ENCODE measurements at regions not wholly inside any gene's neighbourhood (a gene's known extent, or its start where the extent isn't known, plus 50 kb on each side); places are given as distances from the start of the nearest gene placed in this dataset.

- H2AFZ ChIP-seq (ENCODE audit: low read length): peak overlapping the region; percentile 58
- H4K91ac ChIP-seq (ENCODE audit: low read depth, low read length, poor library complexity): no peak overlapping the region
- peaks cover 0 to 2% (median 0%) of the 10 kb centered on the region in 3 experiments for H3K27me3 ChIP-seq (ENCODE audit: control insufficient read depth in 3 of 3, insufficient read depth in 3 of 3, low read depth in 1 of 3, low read length in 3 of 3)
- no peak overlapping the region for H4K8ac ChIP-seq (ENCODE audit: low read depth, low read length)
- H2BK5ac ChIP-seq (ENCODE audit: low read length): no peak overlapping the region
- H2AK5ac ChIP-seq (ENCODE audit: low read depth, low read length): no peak overlapping the region
- no peak overlapping the region for H3K9ac ChIP-seq (ENCODE audit: low read depth, low read length, poor library complexity)
- no peak overlapping the region for H3K23ac ChIP-seq (ENCODE audit: low read depth, low read length, poor library complexity)
- H2BK120ac ChIP-seq (ENCODE audit: low read depth, low read length): no peak overlapping the region
- no peak overlapping the region for H3K4me2 ChIP-seq (ENCODE audit: insufficient read depth, low read length, poor library complexity, severe bottlenecking)
- H3K4me1 ChIP-seq (ENCODE audit: control insufficient read depth in 2 of 2, insufficient read depth in 1 of 2, low read depth in 1 of 2, low read length in 2 of 2): peaks cover 0 to 5% of the 10 kb centered on the region in 2 donors
- no peak overlapping the region for H3K18ac ChIP-seq (ENCODE audit: low read length)
- no peak for DNase-seq (ENCODE audit: low spot score)
- no peaks in the 10 kb centered on the region for H3K79me1 ChIP-seq (ENCODE audit: low read depth, low read length)
- no peaks in the 10 kb centered on the region for H3K36me3 ChIP-seq (replicated peaks in 1 of 2; ENCODE audit: control insufficient read depth in 2 of 2, insufficient read depth in 2 of 2, low read length in 2 of 2)
- WGBS, 2 donors (ENCODE audit: extremely low coverage in 2 of 2, insufficient read length in 2 of 2, insufficient replicate concordance in 1 of 2): no CpG with 5 or more reads among the region's 9 CpGs
- no peak overlapping the region for H2BK12ac ChIP-seq (ENCODE audit: low read length)
- no peak overlapping the region for H3K27ac ChIP-seq (replicated peaks; ENCODE audit: low read length)
- no peak overlapping the region for H3K4me3 ChIP-seq (ENCODE audit: low read length in 2 of 2)
- no peak overlapping the region for H3K4ac ChIP-seq (ENCODE audit: low read length)
- no peak overlapping the region for H2BK15ac ChIP-seq (ENCODE audit: low read length)
- peaks cover 4 to 6% of the 10 kb centered on the region in 2 donors for H3K9me3 ChIP-seq (replicated peaks in 1 of 2; ENCODE audit: control insufficient read depth in 2 of 2, insufficient read depth in 1 of 2, low read depth in 1 of 2, low read length in 2 of 2)
- H3K14ac ChIP-seq (ENCODE audit: low read length): peak overlapping the region; percentile 57
Measured at GRCh38 chr13:40102854-40103253, 447.4 kb downstream of the COG6 start.

DNA sequence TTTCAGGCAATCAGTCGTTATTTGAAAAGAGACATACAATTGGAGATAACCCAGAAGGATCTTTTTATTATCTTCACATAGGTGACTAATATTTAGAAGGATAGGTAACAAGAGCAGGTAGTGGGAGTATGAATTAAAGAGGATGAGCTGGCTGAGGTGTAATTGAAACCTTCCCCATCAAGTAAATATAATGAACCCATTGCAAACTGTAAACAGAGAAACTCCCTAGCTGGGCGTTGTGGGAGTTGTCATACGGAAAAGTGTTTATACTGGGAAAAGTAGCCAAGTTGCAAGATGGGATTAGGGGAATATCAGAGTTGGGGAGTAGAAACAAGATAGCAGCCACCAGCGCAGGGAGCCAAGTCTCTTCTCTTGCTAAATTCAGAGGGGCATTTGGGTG, 448.4 kb downstream of the COG6 start:
- Histone ChIP-seq H2AK5ac (ENCODE audit: low read depth, low read length) (no peak overlapping the region), H2BK120ac (ENCODE audit: low read depth, low read length) (no peak overlapping the region), H3K14ac (ENCODE audit: low read length) (no peak overlapping the region), H3K9ac (ENCODE audit: low read depth, low read length, poor library complexity) (no peak overlapping the region), H3K23ac (ENCODE audit: low read depth, low read length, poor library complexity) (no peak overlapping the region), H3K4me1 (ENCODE audit: control insufficient read depth in 2 of 2, insufficient read depth in 1 of 2, low read depth in 1 of 2, low read length in 2 of 2) (peaks cover 0 to 6% of the 10 kb centered on the region in 2 donors), H2BK15ac (ENCODE audit: low read length) (no peak overlapping the region), H3K27ac (replicated peaks; ENCODE audit: low read length) (no peak overlapping the region), H3K9me3 (replicated peaks in 1 of 2; ENCODE audit: control insufficient read depth in 2 of 2, insufficient read depth in 1 of 2, low read depth in 1 of 2, low read length in 2 of 2) (peaks cover 4 to 6% of the 10 kb centered on the region in 2 donors), H2BK12ac (ENCODE audit: low read length) (no peak overlapping the region), H3K4me2 (ENCODE audit: insufficient read depth, low read length, poor library complexity, severe bottlenecking) (no peak overlapping the region), H3K4ac (ENCODE audit: low read length) (no peak overlapping the region), H3K18ac (ENCODE audit: low read length) (no peak overlapping the region), H3K27me3 (ENCODE audit: control insufficient read depth in 3 of 3, insufficient read depth in 3 of 3, low read depth in 1 of 3, low read length in 3 of 3) (peaks cover 0 to 2% (median 0%) of the 10 kb centered on the region in 3 experiments), H4K91ac (ENCODE audit: low read depth, low read length, poor library complexity) (no peak overlapping the region), H2BK5ac (ENCODE audit: low read length) (no peak overlapping the region), H3K36me3 (replicated peaks in 1 of 2; ENCODE audit: control insufficient read depth in 2 of 2, insufficient read depth in 2 of 2, low read length in 2 of 2) (no peaks in the 10 kb centered on the region), H2AFZ (ENCODE audit: low read length) (no peak overlapping the region), H3K79me1 (ENCODE audit: low read depth, low read length) (no peaks in the 10 kb centered on the region), H3K4me3 (ENCODE audit: low read length in 2 of 2) (no peak overlapping the region), H4K8ac (ENCODE audit: low read depth, low read length) (no peak overlapping the region)
- WGBS, 2 donors (ENCODE audit: extremely low coverage in 2 of 2, insufficient read length in 2 of 2, insufficient replicate concordance in 1 of 2): no CpG with 5 or more reads among the region's 4 CpGs
- DNase-seq (ENCODE audit: low spot score): no peak

GRCh38 chr13:40105231-40105630, 449.8 kb downstream of the COG6 start:
- no peak for DNase-seq (ENCODE audit: low spot score)
- Histone ChIP-seq H3K4me1 (ENCODE audit: control insufficient read depth in 2 of 2, insufficient read depth in 1 of 2, low read depth in 1 of 2, low read length in 2 of 2) (peaks cover 0 to 6% of the 10 kb centered on the region in 2 donors), H2BK15ac (ENCODE audit: low read length) (no peak overlapping the region), H4K8ac (ENCODE audit: low read depth, low read length) (no peak overlapping the region), H3K14ac (ENCODE audit: low read length) (no peak overlapping the region), H3K4me2 (ENCODE audit: insufficient read depth, low read length, poor library complexity, severe bottlenecking) (no peak overlapping the region), H3K27ac (replicated peaks; ENCODE audit: low read length) (no peak overlapping the region), H3K36me3 (replicated peaks in 1 of 2; ENCODE audit: control insufficient read depth in 2 of 2, insufficient read depth in 2 of 2, low read length in 2 of 2) (no peaks in the 10 kb centered on the region), H3K9ac (ENCODE audit: low read depth, low read length, poor library complexity) (no peak overlapping the region), H4K91ac (ENCODE audit: low read depth, low read length, poor library complexity) (no peak overlapping the region), H3K4ac (ENCODE audit: low read length) (no peak overlapping the region), H2BK5ac (ENCODE audit: low read length) (no peak overlapping the region), H3K9me3 (replicated peaks in 1 of 2; ENCODE audit: control insufficient read depth in 2 of 2, insufficient read depth in 1 of 2, low read depth in 1 of 2, low read length in 2 of 2) (no peaks in the 10 kb centered on the region), H3K4me3 (ENCODE audit: low read length in 2 of 2) (no peak overlapping the region), H3K23ac (ENCODE audit: low read depth, low read length, poor library complexity) (no peak overlapping the region), H2AK5ac (ENCODE audit: low read depth, low read length) (no peak overlapping the region), H2BK120ac (ENCODE audit: low read depth, low read length) (no peak overlapping the region), H2AFZ (ENCODE audit: low read length) (no peak overlapping the region), H2BK12ac (ENCODE audit: low read length) (no peak overlapping the region), H3K27me3 (ENCODE audit: control insufficient read depth in 3 of 3, insufficient read depth in 3 of 3, low read depth in 1 of 3, low read length in 3 of 3) (peaks cover 0 to 2% (median 0%) of the 10 kb centered on the region in 3 experiments), H3K79me1 (ENCODE audit: low read depth, low read length) (no peaks in the 10 kb centered on the region), H3K18ac (ENCODE audit: low read length) (no peak overlapping the region)
- no CpG with 5 or more reads among the region's 5 CpGs for WGBS, 2 donors (ENCODE audit: extremely low coverage in 2 of 2, insufficient read length in 2 of 2, insufficient replicate concordance in 1 of 2)

GRCh38 chr13:40109351-40109844, 453.9 kb downstream of the COG6 start:
- Histone ChIP-seq H3K4ac (ENCODE audit: low read length) (no peak overlapping the region), H3K4me2 (ENCODE audit: insufficient read depth, low read length, poor library complexity, severe bottlenecking) (no peak overlapping the region), H3K36me3 (replicated peaks in 1 of 2; ENCODE audit: control insufficient read depth in 2 of 2, insufficient read depth in 2 of 2, low read length in 2 of 2) (no peaks in the 10 kb centered on the region), H3K18ac (ENCODE audit: low read length) (no peak overlapping the region), H3K14ac (ENCODE audit: low read length) (no peak overlapping the region), H3K27ac (replicated peaks; ENCODE audit: low read length) (no peak overlapping the region), H2BK12ac (ENCODE audit: low read length) (no peak overlapping the region), H3K27me3 (ENCODE audit: control insufficient read depth in 3 of 3, insufficient read depth in 3 of 3, low read depth in 1 of 3, low read length in 3 of 3) (no peaks in the 10 kb centered on the region), H4K91ac (ENCODE audit: low read depth, low read length, poor library complexity) (no peak overlapping the region), H2BK120ac (ENCODE audit: low read depth, low read length) (no peak overlapping the region), H3K79me1 (ENCODE audit: low read depth, low read length) (no peaks in the 10 kb centered on the region), H4K8ac (ENCODE audit: low read depth, low read length) (no peak overlapping the region), H3K23ac (ENCODE audit: low read depth, low read length, poor library complexity) (no peak overlapping the region), H3K4me3 (ENCODE audit: low read length in 2 of 2) (no peak overlapping the region), H2BK5ac (ENCODE audit: low read length) (no peak overlapping the region), H2BK15ac (ENCODE audit: low read length) (no peak overlapping the region), H2AFZ (ENCODE audit: low read length) (no peak overlapping the region), H3K4me1 (ENCODE audit: control insufficient read depth in 2 of 2, insufficient read depth in 1 of 2, low read depth in 1 of 2, low read length in 2 of 2) (peaks cover 2% of the 10 kb centered on the region in 2 donors), H2AK5ac (ENCODE audit: low read depth, low read length) (no peak overlapping the region), H3K9me3 (replicated peaks in 1 of 2; ENCODE audit: control insufficient read depth in 2 of 2, insufficient read depth in 1 of 2, low read depth in 1 of 2, low read length in 2 of 2) (no peaks in the 10 kb centered on the region), H3K9ac (ENCODE audit: low read depth, low read length, poor library complexity) (no peak overlapping the region)
- no peak for DNase-seq (ENCODE audit: low spot score)
- no CpG with 5 or more reads among the region's 4 CpGs for WGBS, 2 donors (ENCODE audit: extremely low coverage in 2 of 2, insufficient read length in 2 of 2, insufficient replicate concordance in 1 of 2)

Measured in neuronal stem cell (in vitro differentiated cells).